ENCODE measurements at regions not wholly inside any gene's neighbourhood (a gene's known extent, or its start where the extent isn't known, plus 50 kb on each side); places are given as distances from the start of the nearest gene placed in this dataset.
A peak's percentile ranks its signal among the peaks of the same experiment; 100 is the strongest.

GRCh38 chr9:107710953-107711352 lies 221.4 kb upstream of the KLF4 start:
- Histone ChIP-seq H3K27me3 (ENCODE audit: insufficient read depth, low read length) (no peaks in the 10 kb centered on the region), H3K9me2 (ENCODE audit: insufficient read depth) (no peaks in the 10 kb centered on the region), H3K79me2 (ENCODE audit: insufficient read depth, low read length) (no peaks in the 10 kb centered on the region), H2AFZ (ENCODE audit: low read depth, low read length, poor library complexity, severe bottlenecking) (peak overlapping the region; percentile 86), H3K27ac (ENCODE audit: low read depth, low read length) (no peak overlapping the region), H3K9ac (ENCODE audit: low read length) (0 out of 2 replicates have a peak overlapping the region, but pooled peaks have one; percentile 41), H3K36me3 (ENCODE audit: control insufficient read depth in 1 of 2, insufficient read depth in 2 of 2, low read length in 2 of 2) (no peaks in the 10 kb centered on the region), H3K9me3 (ENCODE audit: control insufficient read depth in 1 of 2, insufficient read depth in 1 of 2, low read depth in 1 of 2, low read length in 2 of 2) (no peaks in the 10 kb centered on the region), H3K4me3 (replicated peaks in 1 of 2; ENCODE audit: low read depth in 1 of 2, low read length in 2 of 2) (no peak overlapping the region), H3K4me1 (ENCODE audit: control insufficient read depth in 1 of 2, insufficient read depth in 2 of 2, low read length in 2 of 2) (peaks cover 21 to 34% of the 10 kb centered on the region in 2 experiments), H4K20me1 (ENCODE audit: insufficient read depth) (no peaks in the 10 kb centered on the region), H3K4me2 (ENCODE audit: low read length) (peak overlapping the region; percentile 67)
- RAD21 ChIA-PET (ENCODE audit: low non-redundant PET in 1 of 2, low total read pairs in 2 of 2, uncharacterized antibody in 2 of 2, unreplicated experiment in 2 of 2) = interaction anchor here in 1 of 2 experiments (0.6 to 0.9 kb wide), 2 partner anchors 40 to 349 kb away, joined by 3 read pairs; no protein-coding TSS in a partner anchor
- TF ChIP-seq ELF1 (IDR thresholded peaks at IDR 0.05; ENCODE audit: borderline replicate concordance, low read depth) (no peak), ZNF274 (IDR thresholded peaks at IDR 0.05; ENCODE audit: low read depth, low read length) (no peak), CBX3 (IDR thresholded peaks at IDR 0.05; ENCODE audit: low read depth) (no peak), FOSL1 (IDR thresholded peaks at IDR 0.05; ENCODE audit: low read depth) (no peak), CTCF (IDR thresholded peaks at IDR 0.05 in 2 of 3, conservative IDR thresholded peaks at IDR 0.05 in 1 of 3; ENCODE audit: borderline replicate concordance in 1 of 3, insufficient read depth in 1 of 3, low read depth in 2 of 3, low read length in 2 of 3) (no peak), EZH2 (IDR thresholded peaks at IDR 0.05) (no peak), TCF7L2 (IDR thresholded peaks at IDR 0.05; ENCODE audit: borderline replicate concordance, extremely low read depth, insufficient read depth, insufficient read length) (no peak), REST (IDR thresholded peaks at IDR 0.05; ENCODE audit: low read depth) (no peak), YY1 (IDR thresholded peaks at IDR 0.05; ENCODE audit: extremely low read depth, insufficient replicate concordance, low read depth, low read length) (no peak), SIN3A (IDR thresholded peaks at IDR 0.05; ENCODE audit: low read depth) (no peak), ZFX (IDR thresholded peaks at IDR 0.05) (no peak), POLR2AphosphoS5 (IDR thresholded peaks at IDR 0.05; ENCODE audit: low read depth, low read length) (no peak), ATF3 (IDR thresholded peaks at IDR 0.05) (no peak), ZBTB33 (IDR thresholded peaks at IDR 0.05; ENCODE audit: extremely low read depth, insufficient replicate concordance, low read length) (no peak), EZH2phosphoT487 (IDR thresholded peaks at IDR 0.05; ENCODE audit: borderline replicate concordance) (no peak), EGR1 (IDR thresholded peaks at IDR 0.05; ENCODE audit: low read depth) (no peak), JUND (IDR thresholded peaks at IDR 0.05) (no peak), SP1 (IDR thresholded peaks at IDR 0.05; ENCODE audit: low read depth) (no peak), POLR2A (IDR thresholded peaks at IDR 0.05; ENCODE audit: borderline replicate concordance, extremely low read depth, insufficient read depth, insufficient read length) (no peak), MAX (IDR thresholded peaks at IDR 0.05) (no peak)
- intact Hi-C loops (cut with micrococcal nuclease) = no loop called here
- BruUV-seq (replicated peaks) = TSS peak; percentile 42
- CTCF ChIA-PET = no interaction called here
- POLR2A ChIA-PET = interaction anchor here (1.0 to 1.6 kb wide), 4 partner anchors 20 to 221 kb away, joined by 3 to 9 read pairs (median 4); partner anchors contain the start of gene KLF4
- DNase-seq (ENCODE audit: low read depth, low spot score) = no peak
- ATAC-seq = 0 out of 2 replicates have a peak, but pooled peaks have one; percentile 2

Measured in HCT116 (cell line).